ENCODE measurements at regions not wholly inside any gene's neighbourhood (a gene's known extent, or its start where the extent isn't known, plus 50 kb on each side); places are given as distances from the start of the nearest gene placed in this dataset.
"Not testable (repeated sequence)": the region's sequence is repeated elsewhere in the genome, so short reads cannot be mapped to it uniquely, and the experiment has no call there.

DNA sequence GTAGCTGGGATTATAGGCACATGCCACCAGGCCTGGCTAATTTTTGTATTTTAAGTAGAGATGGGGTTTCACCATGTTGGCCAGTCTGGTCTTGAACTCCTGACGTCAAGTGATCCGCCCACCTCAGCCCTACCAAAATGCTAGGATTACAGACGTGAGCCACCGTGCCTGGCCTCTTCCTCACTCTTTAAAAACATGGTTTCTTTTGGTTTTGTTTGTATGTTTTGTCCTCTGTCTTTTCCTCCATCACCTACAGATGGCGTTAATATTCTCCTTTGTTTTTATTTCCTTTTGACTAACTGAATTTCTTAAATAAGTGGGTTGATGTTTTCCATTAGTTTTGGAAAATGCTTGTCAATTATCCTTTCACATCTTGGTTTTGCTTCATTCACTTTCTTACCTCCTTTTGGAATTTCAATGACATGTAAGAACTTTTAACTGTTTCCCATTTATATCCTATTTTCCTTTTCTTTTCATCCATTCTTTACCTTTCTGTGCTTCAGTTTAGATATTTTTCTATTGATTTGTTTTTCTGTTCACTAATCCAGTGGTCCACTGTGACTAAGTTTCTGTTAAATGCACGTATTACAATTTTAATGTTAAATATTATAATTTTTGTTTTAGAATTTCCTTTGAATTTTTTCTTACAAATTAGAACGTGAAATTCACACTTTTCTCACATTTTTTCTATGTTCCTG lies 104.1 kb downstream of the ZNF467 start:
- TF ChIP-seq, protein P1, sequence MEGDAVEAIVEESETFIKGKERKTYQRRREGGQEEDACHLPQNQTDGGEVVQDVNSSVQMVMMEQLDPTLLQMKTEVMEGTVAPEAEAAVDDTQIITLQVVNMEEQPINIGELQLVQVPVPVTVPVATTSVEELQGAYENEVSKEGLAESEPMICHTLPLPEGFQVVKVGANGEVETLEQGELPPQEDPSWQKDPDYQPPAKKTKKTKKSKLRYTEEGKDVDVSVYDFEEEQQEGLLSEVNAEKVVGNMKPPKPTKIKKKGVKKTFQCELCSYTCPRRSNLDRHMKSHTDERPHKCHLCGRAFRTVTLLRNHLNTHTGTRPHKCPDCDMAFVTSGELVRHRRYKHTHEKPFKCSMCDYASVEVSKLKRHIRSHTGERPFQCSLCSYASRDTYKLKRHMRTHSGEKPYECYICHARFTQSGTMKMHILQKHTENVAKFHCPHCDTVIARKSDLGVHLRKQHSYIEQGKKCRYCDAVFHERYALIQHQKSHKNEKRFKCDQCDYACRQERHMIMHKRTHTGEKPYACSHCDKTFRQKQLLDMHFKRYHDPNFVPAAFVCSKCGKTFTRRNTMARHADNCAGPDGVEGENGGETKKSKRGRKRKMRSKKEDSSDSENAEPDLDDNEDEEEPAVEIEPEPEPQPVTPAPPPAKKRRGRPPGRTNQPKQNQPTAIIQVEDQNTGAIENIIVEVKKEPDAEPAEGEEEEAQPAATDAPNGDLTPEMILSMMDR (optimal IDR thresholded peaks at IDR 0.05 in 1 of 3, IDR thresholded peaks at IDR 0.05 in 1 of 3, conservative IDR thresholded peaks at IDR 0.05 in 1 of 3; ENCODE audit: extremely low read depth in 1 of 3, insufficient read depth in 2 of 3, low read length in 3 of 3) = peak in 1 of 3 experiments; percentile 33
- no peak for TF ChIP-seq EZH2 (IDR thresholded peaks at IDR 0.05; ENCODE audit: low read length)
- no peak for FAIRE-seq
- no peaks in the 10 kb centered on the region for H3K9me1 ChIP-seq (ENCODE audit: control insufficient read depth, extremely low read depth, insufficient read depth, low read length)
- no peak for DNase-seq (ENCODE audit: low read depth, low spot score)
- no peaks in the 10 kb centered on the region for H3K9me3 ChIP-seq (ENCODE audit: control insufficient read depth, low read depth, low read length)
- no peaks in the 10 kb centered on the region for H3K4me1 ChIP-seq (ENCODE audit: control insufficient read depth, extremely low read depth, insufficient read depth, low read length)
- H3K9ac ChIP-seq (ENCODE audit: control insufficient read depth, extremely low read depth, insufficient read depth, low read length) = no peak overlapping the region
- H3K36me3 ChIP-seq (ENCODE audit: control insufficient read depth in 2 of 2, extremely low read depth in 1 of 2, insufficient read depth in 2 of 2, low read length in 2 of 2) = no peaks in the 10 kb centered on the region
- no peak overlapping the region for H2AFZ ChIP-seq (ENCODE audit: control insufficient read depth, low read length)
- peaks cover 10% of the 10 kb centered on the region for H3K27me3 ChIP-seq (ENCODE audit: control insufficient read depth, extremely low read depth, insufficient read depth, low read length)
- no peaks in the 10 kb centered on the region for H3K79me2 ChIP-seq (ENCODE audit: control insufficient read depth, insufficient read depth, low read length)
- dilution Hi-C loops (cut with MboI; ENCODE audit: extremely low pct_ligation_motif_present, low sequenced_read_pairs) = no loop called here
- H3K4me2 ChIP-seq (ENCODE audit: control insufficient read depth, extremely low read depth, insufficient read depth, low read depth, low read length) = no peak overlapping the region
- H3K4me3 ChIP-seq (ENCODE audit: control insufficient read depth in 2 of 3, extremely low read depth in 1 of 3, insufficient read depth in 2 of 3, low read depth in 1 of 3, low read length in 3 of 3) = no peak overlapping the region
- H4K20me1 ChIP-seq (ENCODE audit: control insufficient read depth, extremely low read depth, insufficient read depth, low read length) = no peaks in the 10 kb centered on the region
- H3K27ac ChIP-seq (ENCODE audit: control insufficient read depth, insufficient read depth, low read length) = no peak overlapping the region

DNA sequence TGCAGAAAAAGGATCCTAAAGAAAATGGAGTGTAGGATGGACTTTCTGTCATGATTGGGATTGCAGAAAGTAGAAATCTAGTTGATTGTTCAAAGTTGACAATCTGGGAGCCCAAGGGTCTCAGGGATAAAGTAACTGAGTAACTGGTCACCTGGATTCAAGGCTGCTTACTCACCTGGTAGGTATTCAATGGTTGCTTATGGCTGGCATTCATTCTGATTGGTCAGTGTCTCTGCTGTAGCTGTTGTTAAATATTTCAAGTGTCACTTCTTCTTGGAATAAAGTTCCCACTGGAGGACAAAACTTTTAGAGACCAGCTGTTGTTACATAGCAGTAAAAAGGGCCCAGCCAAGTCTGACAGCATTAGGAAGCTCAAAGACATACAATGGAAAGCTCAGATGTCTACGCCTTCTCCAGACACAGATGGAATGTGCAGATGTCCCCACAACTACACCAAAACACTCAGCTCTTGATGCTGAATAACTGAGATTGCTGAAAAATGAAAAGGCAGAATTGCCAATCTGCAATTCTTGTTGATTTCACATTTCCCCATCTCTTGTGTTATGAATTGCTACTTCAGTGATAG lies 106.9 kb downstream of the ZNF467 start:
- H3K79me2 ChIP-seq (ENCODE audit: control insufficient read depth, insufficient read depth, low read length) = no peaks in the 10 kb centered on the region

DNA sequence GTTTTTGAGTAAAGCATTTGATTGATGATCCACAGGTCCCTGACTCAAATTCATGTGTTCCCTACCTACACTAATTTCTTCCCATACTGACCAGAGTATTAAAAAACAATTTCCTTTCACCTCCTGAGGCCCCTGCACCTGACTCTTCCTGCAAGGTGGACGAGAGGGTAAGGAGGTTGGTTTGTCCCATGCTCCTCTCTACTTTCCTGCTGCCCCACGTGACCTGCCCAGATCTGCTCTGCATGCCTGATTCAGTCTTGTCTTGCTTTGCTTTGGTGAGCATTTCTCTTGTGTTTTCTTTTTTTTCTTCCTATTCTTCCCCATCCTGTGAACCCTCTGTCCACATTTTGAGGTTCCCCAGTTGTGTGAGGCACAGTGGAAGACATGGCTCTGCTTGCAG lies 107.8 kb downstream of the ZNF467 start:
- H3K9ac ChIP-seq (ENCODE audit: control insufficient read depth, extremely low read depth, insufficient read depth, low read length); H4K20me1 ChIP-seq (ENCODE audit: control insufficient read depth, extremely low read depth, insufficient read depth, low read length); H2AFZ ChIP-seq (ENCODE audit: control insufficient read depth, low read length); H3K27ac ChIP-seq (ENCODE audit: control insufficient read depth, insufficient read depth, low read length); H3K4me1 ChIP-seq (ENCODE audit: control insufficient read depth, extremely low read depth, insufficient read depth, low read length); DNase-seq (ENCODE audit: low read depth, low spot score); FAIRE-seq; H3K27me3 ChIP-seq (ENCODE audit: control insufficient read depth, extremely low read depth, insufficient read depth, low read length); H3K9me1 ChIP-seq (ENCODE audit: control insufficient read depth, extremely low read depth, insufficient read depth, low read length); H3K4me3 ChIP-seq (ENCODE audit: control insufficient read depth in 2 of 3, extremely low read depth in 1 of 3, insufficient read depth in 2 of 3, low read depth in 1 of 3, low read length in 3 of 3); H3K4me2 ChIP-seq (ENCODE audit: control insufficient read depth, extremely low read depth, insufficient read depth, low read depth, low read length); H3K79me2 ChIP-seq (ENCODE audit: control insufficient read depth, insufficient read depth, low read length); H3K9me3 ChIP-seq (ENCODE audit: control insufficient read depth, low read depth, low read length); dilution Hi-C loops (cut with MboI; ENCODE audit: extremely low pct_ligation_motif_present, low sequenced_read_pairs); H3K36me3 ChIP-seq (ENCODE audit: control insufficient read depth in 2 of 2, extremely low read depth in 1 of 2, insufficient read depth in 2 of 2, low read length in 2 of 2): not testable (repeated sequence)

More for the DNA sequence above, 106.9 kb downstream of the ZNF467 start:
- no peak overlapping the region for H3K9ac ChIP-seq (ENCODE audit: control insufficient read depth, extremely low read depth, insufficient read depth, low read length)
- no peak overlapping the region for H3K27ac ChIP-seq (ENCODE audit: control insufficient read depth, insufficient read depth, low read length)
- no peak for DNase-seq (ENCODE audit: low read depth, low spot score)
- no peaks in the 10 kb centered on the region for H4K20me1 ChIP-seq (ENCODE audit: control insufficient read depth, extremely low read depth, insufficient read depth, low read length)
- no peak overlapping the region for H3K4me3 ChIP-seq (ENCODE audit: control insufficient read depth in 2 of 3, extremely low read depth in 1 of 3, insufficient read depth in 2 of 3, low read depth in 1 of 3, low read length in 3 of 3)
- dilution Hi-C loops (cut with MboI; ENCODE audit: extremely low pct_ligation_motif_present, low sequenced_read_pairs) = no loop called here
- TF ChIP-seq EZH2 (IDR thresholded peaks at IDR 0.05; ENCODE audit: low read length) = no peak
- TF ChIP-seq, protein P1 (optimal IDR thresholded peaks at IDR 0.05 in 1 of 3, IDR thresholded peaks at IDR 0.05 in 1 of 3, conservative IDR thresholded peaks at IDR 0.05 in 1 of 3; ENCODE audit: extremely low read depth in 1 of 3, insufficient read depth in 2 of 3, low read length in 3 of 3) = no peak
- H3K36me3 ChIP-seq (ENCODE audit: control insufficient read depth in 2 of 2, extremely low read depth in 1 of 2, insufficient read depth in 2 of 2, low read length in 2 of 2) = no peaks in the 10 kb centered on the region
- no peaks in the 10 kb centered on the region for H3K9me3 ChIP-seq (ENCODE audit: control insufficient read depth, low read depth, low read length)
- no peak overlapping the region for H3K4me2 ChIP-seq (ENCODE audit: control insufficient read depth, extremely low read depth, insufficient read depth, low read depth, low read length)
- no peak for FAIRE-seq
- peaks cover 10% of the 10 kb centered on the region for H3K27me3 ChIP-seq (ENCODE audit: control insufficient read depth, extremely low read depth, insufficient read depth, low read length)
- H3K9me1 ChIP-seq (ENCODE audit: control insufficient read depth, extremely low read depth, insufficient read depth, low read length) = no peaks in the 10 kb centered on the region
- H2AFZ ChIP-seq (ENCODE audit: control insufficient read depth, low read length) = no peak overlapping the region
- no peaks in the 10 kb centered on the region for H3K4me1 ChIP-seq (ENCODE audit: control insufficient read depth, extremely low read depth, insufficient read depth, low read length)
